ENCODE measurements at regions not wholly inside any gene's neighbourhood (a gene's known extent, or its start where the extent isn't known, plus 50 kb on each side); places are given as distances from the start of the nearest gene placed in this dataset.

GRCh38 chr15:25238716-25239470, 199.9 kb downstream of the UBE3A start:
- Histone ChIP-seq H2AK5ac (ENCODE audit: low read depth, low read length) (no peak overlapping the region), H3K4ac (replicated peaks; ENCODE audit: insufficient read length, low read depth, low read length) (no peak overlapping the region), H3K14ac (ENCODE audit: insufficient read length) (no peak overlapping the region), H3K23ac (ENCODE audit: insufficient read length) (no peak overlapping the region), H3K9me3 (ENCODE audit: insufficient read depth in 2 of 2, low read depth in 1 of 2, low read length in 1 of 2) (peaks cover 69 to 99% of the 10 kb centered on the region in 2 experiments), H3K27me3 (replicated peaks in 1 of 4; ENCODE audit: control insufficient read depth in 3 of 4, extremely low read depth in 1 of 4, insufficient read depth in 3 of 4, low read length in 3 of 4) (no peaks in the 10 kb centered on the region), H3K9ac (replicated peaks in 1 of 4; ENCODE audit: extremely low read depth in 1 of 4, low read depth in 3 of 4, low read length in 3 of 4) (no peak overlapping the region), H3K56ac (replicated peaks; ENCODE audit: insufficient read length, low read depth, low read length) (no peak overlapping the region), H3K23me2 (ENCODE audit: low read depth, low read length) (no peaks in the 10 kb centered on the region), H3K4me1 (replicated peaks in 1 of 4; ENCODE audit: control insufficient read depth in 3 of 4, insufficient read depth in 4 of 4, low read length in 3 of 4) (no peaks in the 10 kb centered on the region), H2BK120ac (replicated peaks; ENCODE audit: low read depth, low read length) (no peak overlapping the region), H3K79me1 (ENCODE audit: low read depth, low read length) (no peaks in the 10 kb centered on the region), H3K27ac (ENCODE audit: low read depth, low read length) (no peak overlapping the region), H4K20me1 (replicated peaks in 1 of 2; ENCODE audit: control insufficient read depth in 1 of 2, insufficient read depth in 2 of 2, low read length in 2 of 2) (no peaks in the 10 kb centered on the region), H2AFZ (ENCODE audit: low read length) (no peak overlapping the region), H3K18ac (ENCODE audit: extremely low read depth, low read length) (no peak overlapping the region), H3K79me2 (ENCODE audit: control insufficient read depth in 1 of 2, insufficient read depth in 2 of 2, low read length in 2 of 2) (no peaks in the 10 kb centered on the region), H4K8ac (ENCODE audit: extremely low read depth, insufficient read depth, low read length) (no peak overlapping the region), H2BK15ac (ENCODE audit: low read length) (no peak overlapping the region), H3K4me2 (ENCODE audit: insufficient read depth in 1 of 2, low read depth in 2 of 2, low read length in 2 of 2) (no peak overlapping the region), H3K4me3 (ENCODE audit: extremely low read depth in 1 of 4, insufficient read depth in 2 of 4, low read depth in 3 of 4, low read length in 4 of 4) (no peak overlapping the region), H4K91ac (replicated peaks; ENCODE audit: insufficient read length, low read length) (no peak overlapping the region), H2BK5ac (ENCODE audit: low read depth, low read length) (no peak overlapping the region), H4K5ac (ENCODE audit: insufficient read length, low read depth, low read length) (no peak overlapping the region), H3K36me3 (ENCODE audit: control insufficient read depth in 2 of 4, insufficient read depth in 4 of 4, low read length in 3 of 4) (no peaks in the 10 kb centered on the region), H2BK20ac (ENCODE audit: low read length) (no peak overlapping the region), H2BK12ac (ENCODE audit: low read depth, low read length) (no peak overlapping the region)
- ChIA-PET CTCF (ENCODE audit: partially characterized antibody) (no interaction called here), POLR2A (ENCODE audit: partially characterized antibody) (no interaction called here)
- 93% methylated on average over 8 of the region's 8 CpGs; no CpG with 5 or more reads in 1 of the 2 experiments for WGBS, 2 experiments (ENCODE audit: extremely low coverage in 1 of 2, insufficient coverage in 1 of 2, insufficient read length in 1 of 2, insufficient replicate concordance in 2 of 2, low coverage in 1 of 2, low lambda C conversion rate in 2 of 2, missing lambda C conversion rate in 1 of 2)
- no peak for DNase-seq (ENCODE audit: low read depth in 1 of 2, low spot score in 2 of 2)
- FAIRE-seq = no peak
- TF ChIP-seq TAF7 (optimal IDR thresholded peaks at IDR 0.05; ENCODE audit: borderline replicate concordance, low read depth, low read length) (no peak), SP2 (IDR thresholded peaks at IDR 0.05; ENCODE audit: low read length) (no peak), YY1 (IDR thresholded peaks at IDR 0.05; ENCODE audit: low read depth, low read length) (no peak), BRCA1 (IDR thresholded peaks at IDR 0.05; ENCODE audit: low read depth, low read length) (no peak), POLR2AphosphoS5 (IDR thresholded peaks at IDR 0.05; ENCODE audit: low read depth, low read length) (no peak), CTBP2 (IDR thresholded peaks at IDR 0.05; ENCODE audit: borderline replicate concordance, insufficient read depth, insufficient read length, low read length) (no peak), CEBPB (IDR thresholded peaks at IDR 0.05; ENCODE audit: low read depth, low read length) (no peak), RFX5 (IDR thresholded peaks at IDR 0.05; ENCODE audit: borderline replicate concordance, low read depth, low read length) (no peak), SIN3A (conservative IDR thresholded peaks at IDR 0.05 in 1 of 2, IDR thresholded peaks at IDR 0.05 in 1 of 2; ENCODE audit: low read depth in 1 of 2, low read length in 2 of 2) (no peak), EZH2 (IDR thresholded peaks at IDR 0.05; ENCODE audit: low read depth, low read length, severe bottlenecking) (no peak), TBP (IDR thresholded peaks at IDR 0.05; ENCODE audit: low read depth, low read length) (no peak), POU5F1 (IDR thresholded peaks at IDR 0.05; ENCODE audit: low read depth, low read length) (no peak), MAX (IDR thresholded peaks at IDR 0.05) (no peak), PHF8 (conservative IDR thresholded peaks at IDR 0.05; ENCODE audit: low read depth, low read length) (no peak)
